Pancreas (tissue), 10 donors: ENCODE measurements at regions not wholly inside any gene's neighbourhood (a gene's known extent, or its start where the extent isn't known, plus 50 kb on each side); places are given as distances from the start of the nearest gene placed in this dataset.

ENCODE experiments used
- ATAC-seq, 4 donors: fragments of 200-7000 bp; cut with Tn5 transposase; one replicate each; pipeline versions ENCODE4 v1.8.0 to v1.9.1; 2020; ENCODE audit warnings: mild to moderate bottlenecking in 4 of 4, moderate library complexity in 4 of 4
- DNase-seq, 6 donors: peaks; one replicate each; pipeline ENCODE4 v3.0.0-alpha.2; 2020
- FAIRE-seq: peaks from 2 replicates; lab custom pipeline; 2012; peaks lifted over from hg19 to GRCh38; lab: Jason Lieb, UNC
- H3K27ac ChIP-seq, 4 donors: fragments of 200-600 bp; sonication (generic); 1 replicate in 3 of 4; 2 replicates in 1 of 4; pipeline versions ENCODE4 v1.5.0 to v1.8.0; 2020
- H3K27me3 ChIP-seq, 4 donors: fragments of 200-600 bp; one replicate each; pipeline ENCODE4 v1.8.0; 2021
- H3K36me3 ChIP-seq, 3 donors: fragments of 200-600 bp; sonication (generic) in 1 of 3; one replicate each; pipeline versions ENCODE4 v1.5.0 to v1.8.0; 2020 to 2021
- H3K4me1 ChIP-seq, 3 donors: fragments of 200-600 bp; one replicate each; pipeline ENCODE4 v1.8.0; 2021
- H3K4me3 ChIP-seq, 4 donors: fragments of 200-600 bp; sonication (generic) in 2 of 4; one replicate each; pipeline versions ENCODE4 v1.5.0 to v1.8.0; 2020 to 2021
- H3K9me3 ChIP-seq, 4 donors: fragments of 200-600 bp; one replicate each; pipeline ENCODE4 v1.8.0; 2021
- CTCF ChIP-seq, 4 donors: fragments of 200-600 bp; sonication (generic) in 3 of 4; IDR thresholded peaks; one replicate each; pipeline versions ENCODE4 v1.5.0 to v1.8.0; 2021; ENCODE audit warnings: antibody characterized with exemption in 4 of 4
- WGBS, 2 donors: extraction: QIAGEN DNeasy Blood & Tissue Kit; methylation state at CpG; one replicate each; pipeline ENCODE4 v1.1.7; 2013; 5-methylcytosine and 5-hydroxymethylcytosine counted together
- intact Hi-C, 3 donors: fragments of 100-400 bp; cut with DNase I; formaldehyde crosslinking; loops; one replicate each; pipeline versions ENCODE4 v1.11.1 to v1.14.2; 2022
- donor health status: healthy with polysubstance abuse.
- donor health status: DM: no; HTN: no; CAD: no; lungs with moderate emphysema.
- donor health status: DM: no; HTN: no; CAD: no.
- donor health status: control.
- donor health status: control.
- donor health status: Bipolar disorder and iron deficiency.
- donor health status: DM: yes; HTN: yes; CAD: no.
- donor health status: DM: no; HTN: no; CAD: no.
- donor health status: DM: no; HTN: no; CAD: no.
- donor health status: DM: yes; HTN: yes; CAD: no.

DNA sequence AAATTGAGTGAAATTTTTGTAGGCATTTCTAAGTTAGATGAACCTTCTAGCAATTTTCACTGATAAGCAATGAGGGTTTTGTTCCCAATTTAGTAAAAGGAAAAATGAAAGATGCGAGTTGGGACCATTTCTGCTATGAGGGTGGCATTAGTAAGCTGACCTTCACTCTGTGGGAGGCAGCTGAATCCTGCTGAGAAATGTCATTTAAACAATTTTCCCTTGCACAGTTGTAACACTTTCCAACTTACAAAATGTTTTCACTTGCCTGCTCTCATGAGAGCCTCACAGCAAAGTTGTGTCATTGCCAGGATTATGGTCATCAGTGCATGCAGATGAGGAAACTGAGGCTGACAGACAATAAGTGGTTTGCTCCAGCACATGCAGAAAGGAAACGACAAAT is 527.7 kb downstream of the TNS1 start:
- ATAC-seq (no peak), FAIRE-seq (no peak), DNase-seq (no peak)
- no peaks in the 10 kb centered on the region for H3K9me3 ChIP-seq
- intact Hi-C loops: no loop called here
- H3K27ac ChIP-seq: no peak overlapping the region
- no peaks in the 10 kb centered on the region for H3K36me3 ChIP-seq
- H3K4me3 ChIP-seq: no peak overlapping the region
- WGBS, 2 donors: 71 to 89% methylated on average over 2 of the region's 2 CpGs
- no peak for TF ChIP-seq CTCF (IDR thresholded peaks at IDR 0.05)
- no peaks in the 10 kb centered on the region for H3K4me1 ChIP-seq
- no peaks in the 10 kb centered on the region for H3K27me3 ChIP-seq

GRCh38 chr2:217471319-217471718 is 531.5 kb downstream of the TNS1 start:
- intact Hi-C loops: no loop called here
- FAIRE-seq (no peak), DNase-seq (no peak), ATAC-seq (no peak)
- TF ChIP-seq CTCF (IDR thresholded peaks at IDR 0.05): no peak
- WGBS, 2 donors: 94 to 100% methylated on average over 1 of the region's 1 CpG
- Histone ChIP-seq H3K4me1 (no peaks in the 10 kb centered on the region), H3K4me3 (no peak overlapping the region), H3K27me3 (no peaks in the 10 kb centered on the region), H3K36me3 (no peaks in the 10 kb centered on the region), H3K9me3 (no peaks in the 10 kb centered on the region), H3K27ac (no peak overlapping the region)

DNA sequence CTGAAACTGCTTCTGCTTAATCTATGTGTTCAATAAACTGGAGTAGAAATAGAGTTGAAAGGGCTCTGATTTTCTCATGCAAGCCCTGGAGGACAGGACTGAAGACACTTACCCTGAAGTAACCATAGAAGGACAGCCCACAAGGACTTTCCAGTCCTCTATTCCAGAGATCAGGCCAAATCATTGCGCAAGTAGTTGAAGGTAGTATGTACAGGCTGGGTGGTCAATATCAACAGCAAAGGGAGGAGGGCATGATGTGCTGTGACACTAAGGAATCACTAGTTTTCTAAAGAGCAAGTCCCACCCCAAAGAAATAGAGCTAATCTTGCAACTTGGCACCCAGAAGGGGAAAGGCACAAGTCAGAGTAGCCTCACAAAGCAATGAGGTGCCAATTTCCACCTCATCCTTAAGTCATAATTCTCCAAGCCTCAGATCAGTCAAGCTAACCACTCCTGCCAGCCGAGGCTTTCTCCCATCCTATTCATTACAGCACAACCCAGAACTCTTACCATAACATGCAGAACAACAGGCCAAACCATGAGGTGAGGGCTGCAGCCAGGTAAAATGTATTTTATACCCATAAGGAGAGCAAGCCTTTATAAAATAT is 533.5 kb downstream of the TNS1 start:
- no peaks in the 10 kb centered on the region for H3K27me3 ChIP-seq
- WGBS, 2 donors: 76 to 95% methylated on average over 2 of the region's 2 CpGs
- FAIRE-seq: no peak
- H3K27ac ChIP-seq: no peak overlapping the region
- no peaks in the 10 kb centered on the region for H3K9me3 ChIP-seq
- no peak for ATAC-seq
- no peaks in the 10 kb centered on the region for H3K36me3 ChIP-seq
- intact Hi-C loops: no loop called here
- TF ChIP-seq CTCF (IDR thresholded peaks at IDR 0.05): no peak
- DNase-seq: no peak
- no peak overlapping the region for H3K4me3 ChIP-seq
- H3K4me1 ChIP-seq: no peaks in the 10 kb centered on the region

- Histone ChIP-seq H3K4me1 (no peaks in the 10 kb centered on the region), H3K27me3 (no peaks in the 10 kb centered on the region), H3K27ac (no peak overlapping the region), H3K36me3 (no peaks in the 10 kb centered on the region), H3K9me3 (no peaks in the 10 kb centered on the region), H3K4me3 (no peak overlapping the region)
- DNase-seq: no peak
- no peak for TF ChIP-seq CTCF (IDR thresholded peaks at IDR 0.05)
- no peak for ATAC-seq
- intact Hi-C loops: no loop called here
- WGBS, 2 donors: 75 to 87% methylated on average over 2 of the region's 2 CpGs
- no peak for FAIRE-seq
Observed at GRCh38 chr2:217468042-217468830, 534.6 kb downstream of the TNS1 start.

DNA sequence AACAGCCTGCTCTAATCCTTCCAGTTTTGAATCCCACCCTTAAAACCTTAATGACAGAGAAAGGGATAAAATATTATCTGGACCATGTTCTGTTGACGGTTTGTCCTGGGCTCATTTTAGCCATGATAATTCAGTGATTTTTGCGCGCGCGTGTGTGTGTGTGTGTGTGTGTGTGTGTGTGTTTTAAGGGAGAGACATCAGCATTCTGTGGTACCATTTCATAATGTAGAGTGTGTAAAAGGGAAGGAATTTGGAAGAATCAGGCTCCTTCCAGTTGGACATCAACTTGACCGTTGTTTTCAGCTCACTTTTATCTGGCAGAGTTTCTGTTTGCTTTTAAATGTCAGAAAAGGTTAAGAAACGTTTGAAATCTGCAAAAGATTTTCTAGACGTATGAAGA is 535.5 kb downstream of the TNS1 start:
- Histone ChIP-seq H3K9me3 (no peaks in the 10 kb centered on the region), H3K27me3 (no peaks in the 10 kb centered on the region), H3K27ac (no peak overlapping the region), H3K36me3 (no peaks in the 10 kb centered on the region), H3K4me3 (no peak overlapping the region), H3K4me1 (no peaks in the 10 kb centered on the region)
- DNase-seq (no peak), ATAC-seq (no peak), FAIRE-seq (no peak)
- 62 to 79% methylated on average over 8 of the region's 8 CpGs for WGBS, 2 donors
- intact Hi-C loops: no loop called here
- no peak for TF ChIP-seq CTCF (IDR thresholded peaks at IDR 0.05)
